ENCODE measurements at regions not wholly inside any gene's neighbourhood (a gene's known extent, or its start where the extent isn't known, plus 50 kb on each side); places are given as distances from the start of the nearest gene placed in this dataset.

- Histone ChIP-seq H3K9me3 (no peaks in the 10 kb centered on the region), H3K27ac (no peak overlapping the region), H3K4me3 (no peak overlapping the region), H3K4me1 (ENCODE audit: insufficient read depth) (no peaks in the 10 kb centered on the region), H3K27me3 (no peaks in the 10 kb centered on the region), H3K36me3 (no peaks in the 10 kb centered on the region)
- TF ChIP-seq POLR2A (IDR thresholded peaks at IDR 0.05), result no peak
- no peak for TF ChIP-seq EP300 (IDR thresholded peaks at IDR 0.05)
- TF ChIP-seq CTCF (IDR thresholded peaks at IDR 0.05), result no peak
- DNase-seq, result no peak
- 93 to 95% (median 95%) methylated on average over 12 of the region's 12 CpGs for WGBS, 3 donors
- intact Hi-C loops (cut with DNase I), result no loop called here
Measured at GRCh38 chr1:218751208-218751948, 406.2 kb downstream of the TGFB2 start.

- no peak for DNase-seq
- no peak overlapping the region for H3K27ac ChIP-seq
- no peak overlapping the region for H3K4me3 ChIP-seq
- no peak for TF ChIP-seq CTCF (IDR thresholded peaks at IDR 0.05)
- no peak for TF ChIP-seq POLR2A (IDR thresholded peaks at IDR 0.05)
- TF ChIP-seq EP300 (IDR thresholded peaks at IDR 0.05), result no peak
- intact Hi-C loops (cut with DNase I), result no loop called here
- no peaks in the 10 kb centered on the region for H3K36me3 ChIP-seq
- WGBS, 3 donors, result 84 to 92% (median 88%) methylated on average over 3 of the region's 3 CpGs
- no peaks in the 10 kb centered on the region for H3K4me1 ChIP-seq (ENCODE audit: insufficient read depth)
- H3K27me3 ChIP-seq, result no peaks in the 10 kb centered on the region
- no peaks in the 10 kb centered on the region for H3K9me3 ChIP-seq
Measured at GRCh38 chr1:218752126-218752525, 407.0 kb downstream of the TGFB2 start.

GRCh38 chr1:218754477-218754876 is 409.3 kb downstream of the TGFB2 start:
- intact Hi-C loops (cut with DNase I), result no loop called here
- Histone ChIP-seq H3K27me3 (no peaks in the 10 kb centered on the region), H3K4me3 (no peak overlapping the region), H3K9me3 (no peaks in the 10 kb centered on the region), H3K27ac (no peak overlapping the region), H3K4me1 (ENCODE audit: insufficient read depth) (no peaks in the 10 kb centered on the region), H3K36me3 (no peaks in the 10 kb centered on the region)
- 90 to 94% (median 92%) methylated on average over 9 of the region's 9 CpGs for WGBS, 3 donors
- DNase-seq, result no peak
- TF ChIP-seq POLR2A (IDR thresholded peaks at IDR 0.05) (no peak), CTCF (IDR thresholded peaks at IDR 0.05) (no peak), EP300 (IDR thresholded peaks at IDR 0.05) (no peak)

GRCh38 chr1:218755128-218755527 is 410.0 kb downstream of the TGFB2 start:
- TF ChIP-seq POLR2A (IDR thresholded peaks at IDR 0.05), result no peak
- intact Hi-C loops (cut with DNase I), result no loop called here
- Histone ChIP-seq H3K36me3 (no peaks in the 10 kb centered on the region), H3K27me3 (no peaks in the 10 kb centered on the region), H3K9me3 (no peaks in the 10 kb centered on the region), H3K27ac (no peak overlapping the region), H3K4me3 (no peak overlapping the region), H3K4me1 (ENCODE audit: insufficient read depth) (no peaks in the 10 kb centered on the region)
- WGBS, 3 donors, result 95 to 96% (median 96%) methylated on average over 3 of the region's 3 CpGs
- DNase-seq, result no peak

- H3K27me3 ChIP-seq, result no peaks in the 10 kb centered on the region
- no peaks in the 10 kb centered on the region for H3K9me3 ChIP-seq
- no peak overlapping the region for H3K27ac ChIP-seq
- H3K36me3 ChIP-seq, result no peaks in the 10 kb centered on the region
- no peaks in the 10 kb centered on the region for H3K4me1 ChIP-seq (ENCODE audit: insufficient read depth)
- no peak for DNase-seq
- WGBS, 3 donors, result 97% methylated on average over 3 of the region's 3 CpGs
- H3K4me3 ChIP-seq, result no peak overlapping the region
- intact Hi-C loops (cut with DNase I), result no loop called here
- TF ChIP-seq EP300 (IDR thresholded peaks at IDR 0.05) (no peak), CTCF (IDR thresholded peaks at IDR 0.05) (no peak), POLR2A (IDR thresholded peaks at IDR 0.05) (no peak)
Measured at GRCh38 chr1:218759795-218760194, 413.9 kb upstream of the LYPLAL1 start.

Measured in ovary (tissue), 7 donors.